Stomach (tissue), 8 donors: ENCODE measurements at regions not wholly inside any gene's neighbourhood (a gene's known extent, or its start where the extent isn't known, plus 50 kb on each side); places are given as distances from the start of the nearest gene placed in this dataset.

Source experiments
- DNase-seq, 2 donors: peaks; one replicate each; pipeline versions ENCODE4 v3.0.0 to v3.0.0-alpha.2; 2013 to 2019
- H3K27ac ChIP-seq, 5 donors: fragments of 200-600 bp in 4 of 5; sonication (generic) in 4 of 5; one replicate each; pipeline ENCODE4 v1.5.1; 2013 to 2019; ENCODE audit warnings: mild to moderate bottlenecking in 1 of 5, moderate library complexity in 1 of 5
- H3K27me3 ChIP-seq, 3 donors: fragments of 200-600 bp; sonication (generic); one replicate each; pipeline ENCODE4 v1.5.1; 2017 to 2019; ENCODE audit warnings: mixed run types in 1 of 3
- H3K36me3 ChIP-seq, 4 donors: fragments of 200-600 bp; sonication (generic); 1 replicate in 3 of 4; 2 replicates in 1 of 4; pipeline ENCODE4 v1.5.1; 2016 to 2019
- H3K4me1 ChIP-seq, 4 donors: fragments of 200-600 bp; sonication (generic); one replicate each; pipeline ENCODE4 v1.5.1; 2016 to 2019
- H3K4me3 ChIP-seq, 4 donors: fragments of 200-600 bp; sonication (generic) in 3 of 4; one replicate each; pipeline ENCODE4 v1.5.1; 2016 to 2019; ENCODE audit warnings: mild to moderate bottlenecking in 1 of 4
- H3K9me3 ChIP-seq, 4 donors: fragments of 200-600 bp; sonication (generic); one replicate each; pipeline ENCODE4 v1.5.1; 2016 to 2019
- CTCF ChIP-seq, 7 experiments: fragments of 450-650 bp in 4 of 7; fragments of 200-600 bp in 3 of 7; sonication (generic) in 3 of 7; IDR thresholded peaks; one replicate each; pipeline ENCODE4 v1.5.1; 2016 to 2019; ENCODE audit warnings: antibody characterized with exemption in 7 of 7, control low read depth in 2 of 7, mild to moderate bottlenecking in 1 of 7
- EP300 ChIP-seq: sonication (generic); formaldehyde crosslinking; IDR thresholded peaks from one replicate; pipeline ENCODE4 v1.6.1; 2017; ENCODE audit warnings: antibody characterized with exemption
- POLR2A ChIP-seq, 4 donors: fragments of 450-650 bp; IDR thresholded peaks; one replicate each; pipeline ENCODE4 v1.6.1; 2016; ENCODE audit warnings: antibody characterized with exemption in 4 of 4, control low read depth in 2 of 4, mild to moderate bottlenecking in 1 of 4, moderate library complexity in 1 of 4
- POLR2AphosphoS5 ChIP-seq, 3 donors: sonication (generic); formaldehyde crosslinking; IDR thresholded peaks; one replicate each; pipeline ENCODE4 v1.6.1; 2016; ENCODE audit warnings: antibody characterized with exemption in 3 of 3
- WGBS, 5 donors: extraction: QIAGEN DNeasy Blood & Tissue Kit in 3 of 5; methylation state at CpG; one replicate each; pipeline versions ENCODE4 v1.1.5 to v1.1.7; 2013 to 2018; 5-methylcytosine and 5-hydroxymethylcytosine counted together
- intact Hi-C: fragments of 100-400 bp; cut with DNase I; formaldehyde crosslinking; loops from one replicate; pipeline ENCODE4 v1.15.1; 2023; ENCODE audit warnings: low total_unique reads
- donor health status: healthy with polysubstance abuse.
- donor health status: Bipolar disorder and iron deficiency.
- donor health status: healthy.

GRCh38 chr10:9681655-9682054 lies 1336.0 kb upstream of the CELF2 start:
- no peaks in the 10 kb centered on the region for H3K27me3 ChIP-seq
- H3K36me3 ChIP-seq: no peaks in the 10 kb centered on the region
- TF ChIP-seq CTCF (IDR thresholded peaks at IDR 0.05) (no peak), EP300 (no peak), POLR2A (IDR thresholded peaks at IDR 0.05) (no peak), POLR2AphosphoS5 (IDR thresholded peaks at IDR 0.05) (no peak)
- H3K4me3 ChIP-seq: no peak overlapping the region
- no peak overlapping the region for H3K27ac ChIP-seq
- WGBS, 5 donors: 89 to 100% (median 95%) methylated on average over 2 of the region's 2 CpGs
- intact Hi-C loops: no loop called here
- DNase-seq: no peak
- no peaks in the 10 kb centered on the region for H3K4me1 ChIP-seq
- peaks cover 0 to 9% (median 4%) of the 10 kb centered on the region in 4 donors for H3K9me3 ChIP-seq

GRCh38 chr10:9682802-9683201 lies 1334.9 kb upstream of the CELF2 start:
- DNase-seq: no peak
- Histone ChIP-seq H3K4me3 (no peak overlapping the region), H3K36me3 (no peaks in the 10 kb centered on the region), H3K27me3 (no peaks in the 10 kb centered on the region), H3K27ac (no peak overlapping the region), H3K4me1 (no peaks in the 10 kb centered on the region), H3K9me3 (peaks cover 0 to 9% (median 4%) of the 10 kb centered on the region in 4 donors)
- 18 to 32% (median 25%) methylated on average over 1 of the region's 1 CpG for WGBS, 5 donors
- intact Hi-C loops: no loop called here
- TF ChIP-seq CTCF (IDR thresholded peaks at IDR 0.05): no peak

GRCh38 chr10:9684186-9684585 lies 1333.5 kb upstream of the CELF2 start:
- H3K4me3 ChIP-seq: no peak overlapping the region
- no peak overlapping the region for H3K27ac ChIP-seq
- no peaks in the 10 kb centered on the region for H3K4me1 ChIP-seq
- no peaks in the 10 kb centered on the region for H3K36me3 ChIP-seq
- WGBS, 5 donors: 81 to 97% (median 83%) methylated on average over 1 of the region's 1 CpG
- H3K9me3 ChIP-seq: peaks cover 0 to 9% (median 4%) of the 10 kb centered on the region in 4 donors
- no peak for DNase-seq
- intact Hi-C loops: no loop called here
- TF ChIP-seq CTCF (IDR thresholded peaks at IDR 0.05): no peak
- TF ChIP-seq POLR2AphosphoS5 (IDR thresholded peaks at IDR 0.05): no peak
- no peak for TF ChIP-seq POLR2A (IDR thresholded peaks at IDR 0.05)
- no peaks in the 10 kb centered on the region for H3K27me3 ChIP-seq

- Histone ChIP-seq H3K27me3 (no peaks in the 10 kb centered on the region), H3K4me3 (no peak overlapping the region), H3K4me1 (no peaks in the 10 kb centered on the region), H3K9me3 (peaks cover 0 to 9% (median 4%) of the 10 kb centered on the region in 4 donors), H3K36me3 (no peaks in the 10 kb centered on the region), H3K27ac (no peak overlapping the region)
- intact Hi-C loops: no loop called here
- no peak for DNase-seq
- no peak for TF ChIP-seq CTCF (IDR thresholded peaks at IDR 0.05)
These were observed 1332.1 kb upstream of the CELF2 start for GRCh38 chr10:9685596-9685995.

GRCh38 chr10:9688711-9689110 lies 1329.0 kb upstream of the CELF2 start:
- H3K27ac ChIP-seq: no peak overlapping the region
- no peaks in the 10 kb centered on the region for H3K36me3 ChIP-seq
- H3K9me3 ChIP-seq: no peaks in the 10 kb centered on the region
- intact Hi-C loops: no loop called here
- H3K27me3 ChIP-seq: no peaks in the 10 kb centered on the region
- no peak overlapping the region for H3K4me3 ChIP-seq
- no peak for DNase-seq
- no peaks in the 10 kb centered on the region for H3K4me1 ChIP-seq
- TF ChIP-seq POLR2AphosphoS5 (IDR thresholded peaks at IDR 0.05) (no peak), EP300 (no peak), POLR2A (IDR thresholded peaks at IDR 0.05) (no peak)
